Fibroblast of villous mesenchyme (primary cell): ENCODE measurements at regions not wholly inside any gene's neighbourhood (a gene's known extent, or its start where the extent isn't known, plus 50 kb on each side); places are given as distances from the start of the nearest gene placed in this dataset.
A peak's percentile ranks its signal among the peaks of the same experiment; 100 is the strongest.

Experiments
- DNase-seq: peaks from one replicate; pipeline ENCODE4 v3.0.0-alpha.2; 2010; ENCODE audit warnings: low read depth
- H3K4me3 ChIP-seq: 2 replicates; pipeline ENCODE4 v1.5.1; 2011; ENCODE audit warnings: low read depth, mild to moderate bottlenecking, low read length
- TF ChIP-seq, protein P1 (sequence below): IDR thresholded peaks from 2 replicates; pipeline ENCODE4 v1.5.1; 2012; ENCODE audit warnings: low read depth, mild to moderate bottlenecking, low read length; ENCODE audit not compliant: insufficient read depth

DNA sequence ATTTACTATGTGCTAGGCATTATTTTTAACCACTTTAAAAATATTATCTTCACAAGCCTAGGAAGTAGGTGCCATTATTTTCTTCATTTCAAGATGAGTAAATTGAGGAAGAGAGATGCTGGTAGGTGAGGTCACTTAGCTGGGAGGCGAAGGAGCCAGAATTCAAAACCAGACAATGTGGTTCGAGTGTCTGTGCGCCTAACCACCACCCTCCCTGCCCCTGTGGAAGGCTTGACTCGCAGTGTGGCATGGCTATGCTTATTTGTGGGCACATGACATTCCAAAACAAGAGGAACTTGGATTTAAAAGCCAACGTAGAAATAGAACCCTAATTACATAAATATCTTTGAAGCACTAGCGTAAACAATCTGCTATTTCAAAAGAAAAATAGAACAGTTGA is 226.6 kb upstream of the PITX2 start:
- no peak for DNase-seq
- TF ChIP-seq, protein P1, sequence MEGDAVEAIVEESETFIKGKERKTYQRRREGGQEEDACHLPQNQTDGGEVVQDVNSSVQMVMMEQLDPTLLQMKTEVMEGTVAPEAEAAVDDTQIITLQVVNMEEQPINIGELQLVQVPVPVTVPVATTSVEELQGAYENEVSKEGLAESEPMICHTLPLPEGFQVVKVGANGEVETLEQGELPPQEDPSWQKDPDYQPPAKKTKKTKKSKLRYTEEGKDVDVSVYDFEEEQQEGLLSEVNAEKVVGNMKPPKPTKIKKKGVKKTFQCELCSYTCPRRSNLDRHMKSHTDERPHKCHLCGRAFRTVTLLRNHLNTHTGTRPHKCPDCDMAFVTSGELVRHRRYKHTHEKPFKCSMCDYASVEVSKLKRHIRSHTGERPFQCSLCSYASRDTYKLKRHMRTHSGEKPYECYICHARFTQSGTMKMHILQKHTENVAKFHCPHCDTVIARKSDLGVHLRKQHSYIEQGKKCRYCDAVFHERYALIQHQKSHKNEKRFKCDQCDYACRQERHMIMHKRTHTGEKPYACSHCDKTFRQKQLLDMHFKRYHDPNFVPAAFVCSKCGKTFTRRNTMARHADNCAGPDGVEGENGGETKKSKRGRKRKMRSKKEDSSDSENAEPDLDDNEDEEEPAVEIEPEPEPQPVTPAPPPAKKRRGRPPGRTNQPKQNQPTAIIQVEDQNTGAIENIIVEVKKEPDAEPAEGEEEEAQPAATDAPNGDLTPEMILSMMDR, result no peak
- H3K4me3 ChIP-seq, result no peak overlapping the region

GRCh38 chr4:110850461-110851442 is 227.9 kb upstream of the PITX2 start:
- no peak for DNase-seq
- TF ChIP-seq, protein P1, result no peak
- H3K4me3 ChIP-seq, result no peak overlapping the region

GRCh38 chr4:110851989-110852388 is 229.1 kb upstream of the PITX2 start:
- no peak overlapping the region for H3K4me3 ChIP-seq
- TF ChIP-seq, protein P1, result no peak
- no peak for DNase-seq

DNA sequence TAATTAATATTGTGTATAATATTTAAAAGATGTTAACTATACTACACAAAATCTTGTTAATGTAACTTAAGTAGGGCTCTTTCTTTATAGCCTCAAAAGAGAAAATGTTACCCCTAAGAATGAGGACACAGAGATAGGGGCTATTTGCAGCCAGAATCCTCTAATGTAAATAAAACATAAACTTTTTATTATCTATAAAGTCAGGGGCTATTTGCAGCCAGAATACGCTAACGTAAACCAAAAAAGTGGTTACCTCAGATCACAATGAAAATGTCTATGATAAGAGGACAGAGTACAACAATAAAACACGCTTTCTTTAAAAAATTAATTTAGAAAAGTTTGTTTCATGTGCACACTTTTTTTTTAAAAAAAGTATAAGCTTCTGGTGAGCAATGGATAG is 229.9 kb upstream of the PITX2 start:
- H3K4me3 ChIP-seq, result no peak overlapping the region
- TF ChIP-seq, protein P1, result no peak
- peak; percentile 70 for DNase-seq

DNA sequence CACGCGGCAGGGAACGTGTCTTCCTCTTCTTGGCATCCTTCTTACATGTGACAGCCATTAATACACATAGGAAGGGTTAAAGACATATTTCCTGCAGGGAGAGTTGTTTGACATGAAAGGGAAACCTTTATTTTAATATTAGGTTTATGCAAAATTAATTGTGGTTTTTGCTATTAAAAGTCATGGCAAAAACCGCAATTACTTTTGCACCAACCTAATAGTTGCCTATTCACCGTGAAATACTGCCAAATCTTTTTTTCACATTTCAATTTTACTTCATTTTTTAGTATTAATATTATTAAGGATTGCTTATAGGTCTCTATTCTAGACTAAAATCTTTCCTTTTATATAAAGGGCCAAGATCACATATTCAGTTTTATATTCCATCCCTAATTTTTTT is 230.4 kb upstream of the PITX2 start:
- DNase-seq, result no peak
- TF ChIP-seq, protein P1, result no peak
- H3K4me3 ChIP-seq, result no peak overlapping the region

- peak; percentile 91 for DNase-seq
- H3K4me3 ChIP-seq, result no peak overlapping the region
- TF ChIP-seq, protein P1, result no peak
Measured at GRCh38 chr4:110854021-110854678, 231.3 kb upstream of the PITX2 start.
